GM18526 (cell line): ENCODE measurements at regions not wholly inside any gene's neighbourhood (a gene's known extent, or its start where the extent isn't known, plus 50 kb on each side); places are given as distances from the start of the nearest gene placed in this dataset.

ENCODE experiments used
- POLR2A ChIP-seq: IDR thresholded peaks from 3 replicates; pipeline ENCODE4 v1.6.1; 2011; ENCODE audit not compliant: insufficient read length; ENCODE audit errors: extremely low read depth

DNA sequence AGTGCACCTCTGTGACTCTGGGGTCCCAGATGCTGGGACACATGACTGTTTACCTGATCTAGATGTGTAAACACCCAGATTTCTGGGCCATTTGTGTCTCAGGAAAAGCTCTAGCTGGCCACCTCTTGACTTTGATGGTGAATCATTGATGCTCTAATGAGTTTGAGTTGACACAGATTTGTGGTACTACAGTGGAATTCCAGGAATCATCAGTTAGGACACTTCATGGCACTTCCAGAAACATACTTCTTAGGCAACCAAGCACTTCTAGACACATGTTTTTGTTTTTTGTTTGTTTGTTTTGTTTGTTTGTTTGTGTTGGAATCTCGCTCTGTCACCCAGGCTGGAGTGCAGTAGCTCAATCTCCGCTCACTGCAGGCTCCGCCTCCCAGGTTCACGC, 302.2 kb upstream of the ZMIZ1 start:
- TF ChIP-seq POLR2A = no peak

DNA sequence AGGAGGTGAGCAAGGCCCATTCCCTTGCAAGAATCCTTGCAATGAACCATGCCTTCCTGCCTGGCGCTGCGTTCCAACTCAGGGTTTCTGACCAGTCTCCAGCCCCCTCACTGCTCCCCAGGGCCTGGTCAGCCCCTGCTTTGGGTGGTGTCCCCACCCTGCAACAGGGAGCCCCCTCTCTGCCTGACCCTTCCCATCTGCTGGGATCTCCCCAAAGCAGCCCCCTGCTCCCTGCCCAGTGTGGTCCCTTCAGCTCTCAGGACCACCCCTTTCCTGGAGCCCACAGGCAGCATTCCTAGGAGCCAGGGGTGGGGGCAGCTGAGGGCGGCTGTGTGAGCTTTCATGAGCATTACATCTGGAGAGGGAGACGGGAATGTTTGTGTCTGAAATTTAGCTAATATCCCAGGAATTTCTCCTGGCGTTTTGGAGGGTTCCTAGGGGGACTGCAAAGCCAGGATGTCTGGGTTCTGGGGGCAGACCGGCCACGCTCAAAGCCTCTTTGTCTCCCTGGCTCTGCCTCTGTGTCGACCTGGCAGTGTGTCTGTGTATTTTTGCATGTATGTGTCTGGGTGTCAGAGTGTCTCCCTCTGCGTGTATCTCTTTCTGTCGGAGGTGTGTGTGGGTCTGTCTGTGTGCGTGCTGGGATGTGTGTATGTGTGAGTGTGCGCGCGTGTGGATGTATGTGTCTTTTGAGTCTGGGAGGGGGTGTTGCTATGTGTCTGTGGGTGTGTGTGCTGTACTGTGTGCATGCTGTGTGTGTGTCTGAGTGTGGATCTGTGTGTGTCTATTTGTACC, 300.5 kb upstream of the ZMIZ1 start:
- TF ChIP-seq POLR2A = no peak

DNA sequence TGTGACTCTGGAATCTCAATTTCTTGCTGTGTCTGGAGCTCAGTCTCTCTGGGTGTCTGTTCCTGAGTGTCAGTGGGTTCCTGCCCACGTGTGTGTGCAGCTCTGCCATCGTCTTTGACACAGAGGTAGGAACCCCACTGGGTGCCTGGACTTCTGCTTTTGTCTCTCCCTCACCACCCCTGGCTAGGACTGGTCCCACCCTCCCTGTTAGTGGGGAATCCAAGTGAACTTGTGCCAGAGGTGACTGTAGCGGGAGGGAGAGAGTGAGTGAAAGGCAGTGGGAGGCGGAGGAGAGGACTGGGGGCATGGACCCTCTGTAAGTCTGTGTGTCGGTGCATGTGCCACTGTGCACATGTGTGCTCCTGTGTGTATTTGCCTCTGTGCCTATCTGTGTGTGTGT, 299.9 kb upstream of the ZMIZ1 start:
- TF ChIP-seq POLR2A = no peak

DNA sequence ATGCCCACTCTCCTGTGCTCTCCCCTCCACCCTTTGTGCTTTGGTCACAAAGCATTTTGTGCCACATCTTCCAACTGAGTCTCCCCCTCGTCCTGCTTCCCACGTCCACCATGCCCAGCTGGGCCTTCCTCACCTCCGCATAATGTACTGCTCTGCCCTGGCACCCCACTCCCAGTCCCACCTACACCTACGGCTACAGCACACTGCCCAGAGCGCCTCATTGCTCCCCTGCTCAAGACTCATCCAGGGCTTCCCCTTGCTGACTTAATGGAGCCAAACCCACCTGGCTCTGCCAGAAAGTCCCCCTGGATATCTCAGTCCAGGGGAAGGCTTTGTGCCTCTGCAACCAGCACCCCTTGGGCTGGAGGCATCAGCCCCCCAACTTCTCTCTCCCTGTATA, 299.2 kb upstream of the ZMIZ1 start:
- no peak for TF ChIP-seq POLR2A

DNA sequence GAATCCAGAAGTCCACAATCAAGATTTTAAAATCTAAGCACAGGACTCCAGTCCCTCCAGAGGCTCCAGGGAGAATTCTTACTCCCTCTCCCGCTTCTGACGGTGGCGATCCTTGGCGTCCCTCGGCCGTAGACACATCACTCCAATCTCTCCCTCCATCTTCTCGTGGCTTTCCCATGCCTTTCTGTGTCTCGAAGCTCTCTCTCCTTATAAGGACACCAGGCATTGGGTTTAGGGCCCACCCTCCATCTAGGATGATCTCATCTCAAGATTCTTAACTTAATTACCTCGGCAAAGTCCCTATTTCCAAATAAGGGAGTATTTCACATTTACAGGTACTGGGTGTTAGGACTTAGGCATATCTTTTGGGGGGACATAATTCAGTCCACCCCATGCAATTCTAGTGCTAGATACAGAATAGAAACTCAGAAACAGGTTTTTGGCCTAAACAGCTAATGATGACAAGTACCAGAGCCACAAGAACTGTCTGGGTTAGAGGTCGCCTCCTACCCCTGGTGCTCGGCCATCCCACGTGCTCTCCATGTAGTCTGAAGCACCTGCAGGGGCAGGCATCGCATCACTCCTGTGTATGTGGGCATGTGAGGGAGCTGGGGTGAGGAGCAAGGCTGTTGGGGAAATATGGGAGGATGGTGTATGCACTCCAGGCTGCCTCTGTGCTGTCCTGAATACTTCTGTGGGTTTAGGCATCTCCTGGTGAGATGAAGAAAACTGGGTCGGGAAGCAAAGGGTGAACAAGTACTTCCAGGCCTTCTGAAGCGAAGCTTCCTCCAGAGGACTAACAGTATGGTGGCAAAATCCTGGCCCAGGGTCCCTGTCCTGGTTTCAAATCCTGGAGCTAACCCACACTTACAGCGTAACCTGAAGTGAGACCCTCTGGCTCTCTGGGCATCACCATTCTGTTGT, 298.3 kb upstream of the ZMIZ1 start:
- TF ChIP-seq POLR2A = no peak

DNA sequence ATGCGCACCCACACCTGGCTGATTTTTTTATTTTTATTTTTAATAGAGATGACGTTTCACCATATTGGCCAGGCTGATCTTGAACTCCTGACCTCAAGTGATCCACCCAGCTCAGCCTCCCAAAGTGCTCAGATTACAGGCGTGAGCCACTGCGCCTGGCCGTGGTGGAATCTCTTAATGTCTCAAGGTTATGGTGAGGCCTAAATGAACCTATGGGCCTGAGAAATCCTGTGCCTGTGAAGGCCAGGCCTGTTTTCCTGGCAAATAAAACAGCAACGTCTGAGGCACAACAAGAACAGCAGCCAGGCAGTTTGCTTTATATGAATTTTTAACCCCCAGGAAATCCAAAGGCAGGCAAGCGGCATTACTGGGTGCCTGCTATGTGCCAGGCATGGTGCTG, 297.5 kb upstream of the ZMIZ1 start:
- no peak for TF ChIP-seq POLR2A

DNA sequence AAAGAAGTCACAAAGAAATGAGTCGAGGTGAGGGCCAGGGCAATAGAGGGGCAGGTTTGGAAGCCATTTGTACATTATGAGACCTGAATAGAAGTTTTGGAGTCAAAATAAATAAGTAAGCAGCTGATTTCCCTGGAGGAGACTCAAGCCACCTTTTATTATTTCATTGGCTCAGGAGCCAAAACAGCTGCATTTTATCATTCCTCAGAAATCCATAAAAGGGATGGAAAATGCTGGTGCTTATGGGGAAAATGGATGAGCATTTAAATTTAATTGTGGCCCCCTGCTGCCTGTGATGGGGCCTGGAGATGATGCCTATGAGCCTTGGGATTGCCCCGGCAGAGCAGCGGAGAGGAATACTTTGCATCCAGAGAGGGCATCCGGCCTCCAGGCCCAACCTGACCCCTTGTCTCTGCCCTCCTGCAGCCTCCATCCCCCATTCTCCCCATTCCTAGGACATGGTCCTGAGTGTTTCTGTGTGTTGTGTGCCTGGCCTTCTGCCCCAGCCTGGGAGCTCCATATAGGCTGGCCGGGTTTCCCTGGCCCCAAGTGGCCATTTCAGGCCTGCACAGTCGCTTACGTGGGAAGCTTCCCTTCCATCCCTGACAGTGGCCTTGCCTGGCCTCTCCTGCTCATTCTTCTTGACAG, 296.8 kb upstream of the ZMIZ1 start:
- no peak for TF ChIP-seq POLR2A

DNA sequence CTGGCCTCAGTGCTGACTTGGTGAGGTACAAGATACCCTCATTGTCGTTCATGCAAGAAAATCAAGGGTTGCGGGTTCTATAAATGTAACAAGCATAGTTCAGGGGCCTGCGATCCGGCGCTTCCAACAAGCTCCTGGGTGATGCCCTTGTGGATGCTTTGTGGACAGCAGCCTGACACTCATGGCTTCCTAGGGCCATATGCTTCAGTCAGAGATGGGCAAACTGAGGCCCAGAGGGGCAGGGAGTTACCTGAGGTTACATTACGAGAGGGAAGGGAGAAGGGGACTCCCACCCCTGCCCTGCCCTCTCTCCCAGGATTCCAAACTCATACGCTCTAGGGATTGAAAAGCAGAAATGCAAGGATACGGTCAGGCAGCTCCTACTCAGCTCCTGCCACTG, 296.3 kb upstream of the ZMIZ1 start:
- TF ChIP-seq POLR2A = no peak

DNA sequence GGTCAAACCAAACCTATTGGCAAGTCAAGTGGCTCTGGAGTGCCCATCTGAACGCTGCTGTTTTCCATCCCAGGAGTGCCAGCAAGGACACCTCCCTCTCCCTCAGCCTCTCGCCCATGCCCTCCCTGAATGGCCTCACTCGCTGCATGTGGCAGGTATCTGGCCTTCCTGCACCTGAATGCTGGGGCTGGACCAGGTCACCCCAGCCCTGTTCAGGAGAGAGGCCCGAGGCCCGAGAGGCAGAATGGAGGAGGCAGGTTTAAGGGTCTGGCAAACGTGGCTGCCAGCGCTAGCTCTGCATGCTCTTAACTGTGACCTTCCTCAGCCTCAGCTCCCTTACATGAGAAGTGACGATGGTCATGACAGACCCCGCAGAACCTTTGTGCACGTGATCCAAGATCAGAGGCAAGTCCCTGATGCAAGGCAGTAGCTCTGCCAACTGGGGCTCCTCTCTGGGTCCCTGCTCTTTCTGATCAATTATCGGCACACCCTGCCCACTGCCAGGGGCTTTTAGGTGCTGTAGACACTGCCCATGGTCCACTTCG, 295.7 kb upstream of the ZMIZ1 start:
- TF ChIP-seq POLR2A = no peak

DNA sequence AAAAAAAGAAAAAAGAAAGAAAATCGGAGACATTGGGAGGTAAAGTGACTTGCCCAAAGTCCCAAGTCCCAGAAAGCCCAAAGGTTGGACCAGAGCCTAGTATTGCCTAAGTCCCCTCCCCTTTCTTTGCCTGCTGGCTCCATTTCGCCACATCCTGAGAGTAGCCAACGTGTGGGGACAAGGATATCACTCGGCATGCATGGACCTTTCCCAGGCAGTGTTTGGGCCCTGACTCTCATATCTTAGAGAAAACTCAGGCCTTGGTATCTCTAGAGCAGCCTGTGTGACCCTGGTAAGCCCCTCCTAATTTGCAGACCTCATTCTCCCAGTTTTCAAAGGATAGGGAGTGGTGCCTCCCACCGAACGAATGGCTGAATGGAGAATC, 294.2 kb upstream of the ZMIZ1 start:
- TF ChIP-seq POLR2A = no peak

DNA sequence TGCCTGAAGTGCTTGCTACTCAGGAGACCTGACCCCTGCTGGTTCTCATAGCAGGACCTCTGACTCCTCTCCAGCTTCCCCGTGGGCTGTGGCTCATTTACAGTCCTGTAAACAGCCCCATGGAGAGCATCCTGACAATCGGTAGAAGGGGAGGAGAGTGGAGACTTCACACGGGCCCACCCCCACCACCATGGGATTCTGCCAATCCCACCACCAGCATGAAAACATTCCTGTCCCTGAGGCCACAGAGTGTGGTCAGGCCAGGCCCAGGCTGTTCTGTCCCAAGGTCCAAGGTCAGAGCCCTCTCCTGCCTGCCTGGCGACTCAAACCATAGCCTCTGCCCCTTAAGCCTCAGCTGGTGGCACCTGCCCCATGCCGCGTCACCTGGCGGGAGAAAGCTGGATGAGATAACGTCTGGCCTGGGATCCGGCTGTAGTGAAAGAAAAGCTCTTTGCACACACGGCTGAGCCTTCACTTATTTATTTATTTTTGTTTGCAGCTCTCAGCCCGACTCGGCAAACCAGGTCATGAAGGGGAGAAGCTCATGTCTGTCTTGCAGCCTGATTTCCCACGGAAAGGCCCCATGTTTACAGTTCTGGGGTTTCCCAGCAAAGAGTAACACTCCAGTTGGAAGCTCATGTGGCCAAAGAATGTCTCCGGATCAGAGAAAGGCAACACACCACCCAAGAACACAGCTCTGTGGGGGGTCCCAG, 293.6 kb upstream of the ZMIZ1 start:
- no peak for TF ChIP-seq POLR2A

DNA sequence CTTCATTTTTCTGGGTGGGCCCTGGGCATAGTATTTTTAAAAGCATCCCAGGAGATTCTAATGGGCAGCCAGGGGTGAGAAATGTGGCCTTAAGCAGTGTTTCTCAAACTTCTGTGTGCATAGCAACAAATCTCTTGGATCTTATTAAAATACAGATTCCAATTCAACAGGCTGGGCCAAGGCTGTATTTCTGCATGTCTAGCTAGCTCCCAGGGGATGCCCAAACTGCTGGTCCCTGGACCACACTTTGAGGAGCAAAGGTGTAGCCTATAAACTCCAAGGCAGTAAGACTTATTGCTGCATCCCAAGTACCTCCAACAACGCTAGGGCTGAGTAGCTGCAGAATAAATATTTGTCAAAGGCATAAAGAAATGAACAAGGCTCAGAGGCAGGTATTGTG, 292.9 kb upstream of the ZMIZ1 start:
- no peak for TF ChIP-seq POLR2A

DNA sequence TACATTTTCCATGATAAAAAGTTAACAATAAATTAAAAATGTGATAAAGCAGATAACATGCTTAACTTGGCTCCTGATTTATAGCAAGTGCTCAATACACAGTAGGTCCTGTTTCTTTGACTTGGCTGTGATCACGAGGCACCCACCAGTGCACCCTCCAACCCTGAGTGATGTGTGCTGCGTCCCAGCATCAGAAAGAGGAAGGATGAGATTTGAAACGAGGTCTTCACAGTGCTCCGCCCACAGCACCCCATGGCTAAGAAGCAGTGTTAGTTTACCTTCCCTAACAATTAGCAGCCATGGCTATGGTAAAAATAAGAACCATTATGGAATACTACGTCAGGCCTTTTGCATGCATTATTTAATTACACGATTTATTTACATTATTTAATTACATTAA, 292.0 kb upstream of the ZMIZ1 start:
- TF ChIP-seq POLR2A = no peak

DNA sequence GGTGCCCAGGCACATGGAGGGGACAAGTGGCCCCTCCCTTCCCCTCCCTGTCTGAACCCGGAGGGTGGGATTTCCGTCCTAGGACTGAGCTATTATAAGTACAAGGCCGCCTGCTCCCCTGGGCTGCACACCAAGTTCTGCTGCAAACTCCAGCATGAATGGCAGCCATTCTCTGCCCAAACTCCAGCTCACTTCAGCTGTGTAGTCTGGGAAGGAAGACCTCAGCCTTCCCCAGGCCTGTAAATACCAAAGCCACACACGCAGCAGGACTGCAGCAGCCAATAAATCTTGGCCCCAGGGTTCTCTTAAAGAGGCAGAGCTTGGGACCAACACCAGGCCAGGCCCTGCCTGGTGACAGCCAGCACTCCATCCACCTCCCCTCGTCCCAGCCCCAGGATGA, 291.3 kb upstream of the ZMIZ1 start:
- no peak for TF ChIP-seq POLR2A

DNA sequence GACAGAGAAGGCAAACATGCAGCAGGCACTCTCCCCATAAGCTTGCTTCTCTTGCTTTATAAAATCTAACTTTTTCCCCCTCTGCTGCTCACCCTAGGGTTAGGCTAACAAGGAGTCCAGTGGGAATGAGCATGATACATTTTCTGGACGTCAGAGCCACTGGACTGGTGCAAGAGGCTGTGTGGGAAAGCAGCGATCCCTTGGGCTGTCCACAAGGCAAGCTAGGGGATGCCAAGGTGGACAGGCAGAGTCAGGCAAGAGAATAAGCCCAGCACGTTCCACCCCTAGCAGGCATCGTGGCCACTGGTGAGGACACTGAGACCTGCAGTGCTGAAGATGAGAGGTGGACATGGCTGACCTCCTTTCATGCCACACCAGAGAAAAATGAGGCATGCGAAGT, 290.9 kb upstream of the ZMIZ1 start:
- no peak for TF ChIP-seq POLR2A
